Activated T-helper 17 cell treated with anti-CD3 and anti-CD28 coated beads, Interleukin-2, amount 50 U/mL, for 72 hours (primary cell): ENCODE measurements at regions not wholly inside any gene's neighbourhood (a gene's known extent, or its start where the extent isn't known, plus 50 kb on each side); places are given as distances from the start of the nearest gene placed in this dataset.

ENCODE experiments used
- ATAC-seq: fragments of 150-1000 bp; cut with Tn5 transposase; replicated peaks from 2 replicates; pipeline ENCODE4 v1.10.0; 2021; ENCODE audit warnings: mild to moderate bottlenecking, moderate library complexity
- H3K27ac Mint-ChIP-seq: one replicate; pipeline ENCODE4 v1.8.0; 2022; ENCODE audit warnings: mixed read lengths
- H3K27me3 Mint-ChIP-seq: one replicate; pipeline ENCODE4 v1.8.0; 2022; ENCODE audit warnings: mixed read lengths
- H3K36me3 Mint-ChIP-seq: one replicate; pipeline ENCODE4 v1.8.0; 2022; ENCODE audit warnings: low read depth, mild to moderate bottlenecking, mixed read lengths
- H3K4me1 Mint-ChIP-seq: one replicate; pipeline ENCODE4 v1.8.0; 2022; ENCODE audit warnings: mixed read lengths
- H3K4me3 Mint-ChIP-seq: one replicate; pipeline ENCODE4 v1.8.0; 2022; ENCODE audit warnings: mild to moderate bottlenecking, mixed read lengths
- H3K9me3 Mint-ChIP-seq: one replicate; pipeline ENCODE4 v1.8.0; 2022; ENCODE audit warnings: mixed read lengths

DNA sequence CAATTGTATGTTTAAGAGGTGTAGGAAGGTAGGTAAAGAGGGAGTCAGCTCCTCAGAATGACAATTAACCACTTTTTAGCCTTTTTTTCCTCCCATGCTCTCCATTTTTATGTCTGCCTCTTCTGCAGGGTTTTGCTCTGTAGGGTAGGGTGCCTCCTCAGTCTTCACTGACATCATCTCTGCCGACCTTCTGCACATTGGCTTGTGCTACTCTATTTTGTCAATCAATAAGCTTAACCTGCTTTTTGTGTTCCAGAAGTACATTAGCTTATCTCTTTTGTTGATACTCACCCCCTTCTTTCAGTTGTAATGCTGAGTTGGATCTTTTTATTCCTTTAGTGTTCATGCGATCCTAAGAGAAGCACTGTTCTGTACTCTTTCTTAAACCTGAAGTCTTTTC lies 323.2 kb downstream of the RDH14 start:
- H3K36me3 Mint-ChIP-seq, result no peaks in the 10 kb centered on the region
- H3K4me1 Mint-ChIP-seq, result no peaks in the 10 kb centered on the region
- H3K4me3 Mint-ChIP-seq, result no peak overlapping the region
- ATAC-seq, result no peak
- no peak overlapping the region for H3K27ac Mint-ChIP-seq
- H3K9me3 Mint-ChIP-seq, result no peaks in the 10 kb centered on the region
- peaks cover 9% of the 10 kb centered on the region for H3K27me3 Mint-ChIP-seq

DNA sequence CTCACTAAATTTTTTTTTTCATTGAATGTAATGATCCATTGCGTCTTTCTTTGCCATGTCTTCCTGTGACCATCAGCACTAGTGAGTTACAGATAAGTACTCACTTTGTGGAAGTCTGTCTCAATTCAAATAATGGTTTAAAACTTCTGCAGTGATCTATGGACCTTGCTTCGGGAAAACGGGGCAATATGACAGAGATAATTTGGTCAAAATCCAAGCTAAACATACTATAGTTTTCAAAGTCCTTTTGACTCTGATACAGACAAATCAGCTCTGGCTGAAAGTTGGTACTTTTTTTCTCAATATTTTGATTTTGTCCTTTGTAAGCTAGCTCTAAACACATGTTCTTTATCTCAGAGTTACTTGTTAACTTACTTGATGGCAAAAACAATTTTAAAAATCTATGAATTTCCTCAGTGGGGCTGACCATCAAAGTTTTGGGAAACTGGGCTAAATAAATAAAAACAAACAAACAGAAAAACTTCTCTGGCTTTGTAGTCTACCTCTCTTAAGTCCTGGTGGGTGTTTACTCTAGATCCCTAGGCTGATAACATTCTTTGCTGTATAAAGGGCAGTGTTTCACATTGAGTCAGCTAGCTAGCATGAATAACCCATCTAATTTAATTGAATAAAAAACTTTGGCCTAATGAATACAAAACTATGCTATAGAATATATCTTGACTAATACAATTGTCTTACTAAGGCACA lies 327.6 kb downstream of the RDH14 start:
- H3K4me1 Mint-ChIP-seq, result no peaks in the 10 kb centered on the region
- no peaks in the 10 kb centered on the region for H3K9me3 Mint-ChIP-seq
- H3K36me3 Mint-ChIP-seq, result no peaks in the 10 kb centered on the region
- peaks cover 11% of the 10 kb centered on the region for H3K27me3 Mint-ChIP-seq
- H3K27ac Mint-ChIP-seq, result no peak overlapping the region
- no peak overlapping the region for H3K4me3 Mint-ChIP-seq
- ATAC-seq, result no peak

GRCh38 chr2:18230668-18231067 lies 329.8 kb downstream of the RDH14 start:
- Mint-ChIP-seq H3K4me1 (no peaks in the 10 kb centered on the region), H3K27me3 (peaks cover 8% of the 10 kb centered on the region), H3K36me3 (no peaks in the 10 kb centered on the region)

GRCh38 chr2:18219676-18220075 lies 340.8 kb downstream of the RDH14 start:
- H3K4me1 Mint-ChIP-seq, result no peaks in the 10 kb centered on the region
- no peak overlapping the region for H3K27ac Mint-ChIP-seq
- H3K4me3 Mint-ChIP-seq, result no peak overlapping the region
- no peak for ATAC-seq
- H3K27me3 Mint-ChIP-seq, result no peaks in the 10 kb centered on the region
- no peaks in the 10 kb centered on the region for H3K36me3 Mint-ChIP-seq
- no peaks in the 10 kb centered on the region for H3K9me3 Mint-ChIP-seq

More at GRCh38 chr2:18230668-18231067, 329.8 kb downstream of the RDH14 start:
- no peak overlapping the region for H3K4me3 Mint-ChIP-seq
- H3K27ac Mint-ChIP-seq, result no peak overlapping the region
- H3K9me3 Mint-ChIP-seq, result peaks cover 6% of the 10 kb centered on the region
- no peak for ATAC-seq

GRCh38 chr2:18218160-18218933 lies 339.9 kb downstream of the KCNS3 start:
- Mint-ChIP-seq H3K9me3 (no peaks in the 10 kb centered on the region), H3K27me3 (no peaks in the 10 kb centered on the region), H3K4me1 (no peaks in the 10 kb centered on the region), H3K4me3 (no peak overlapping the region), H3K36me3 (no peaks in the 10 kb centered on the region), H3K27ac (no peak overlapping the region)
- no peak for ATAC-seq

GRCh38 chr2:18214936-18215335 lies 336.5 kb downstream of the KCNS3 start:
- Mint-ChIP-seq H3K36me3 (no peaks in the 10 kb centered on the region), H3K27ac (no peak overlapping the region), H3K4me3 (no peak overlapping the region), H3K9me3 (no peaks in the 10 kb centered on the region), H3K27me3 (no peaks in the 10 kb centered on the region), H3K4me1 (no peaks in the 10 kb centered on the region)
- no peak for ATAC-seq

GRCh38 chr2:18213986-18214385 lies 335.5 kb downstream of the KCNS3 start:
- H3K27me3 Mint-ChIP-seq, result no peaks in the 10 kb centered on the region
- H3K27ac Mint-ChIP-seq, result no peak overlapping the region
- H3K4me3 Mint-ChIP-seq, result no peak overlapping the region
- no peak for ATAC-seq
- H3K4me1 Mint-ChIP-seq, result no peaks in the 10 kb centered on the region
- no peaks in the 10 kb centered on the region for H3K36me3 Mint-ChIP-seq
- no peaks in the 10 kb centered on the region for H3K9me3 Mint-ChIP-seq

- H3K36me3 Mint-ChIP-seq, result no peaks in the 10 kb centered on the region
- no peaks in the 10 kb centered on the region for H3K9me3 Mint-ChIP-seq
- H3K4me1 Mint-ChIP-seq, result no peaks in the 10 kb centered on the region
- no peak overlapping the region for H3K27ac Mint-ChIP-seq
- ATAC-seq, result no peak
- H3K27me3 Mint-ChIP-seq, result no peaks in the 10 kb centered on the region
- no peak overlapping the region for H3K4me3 Mint-ChIP-seq
Observed at GRCh38 chr2:18209934-18210639, 331.6 kb downstream of the KCNS3 start.

GRCh38 chr2:18208956-18209355 lies 330.5 kb downstream of the KCNS3 start:
- H3K36me3 Mint-ChIP-seq, result no peaks in the 10 kb centered on the region
- no peak overlapping the region for H3K4me3 Mint-ChIP-seq
- ATAC-seq, result no peak
- H3K4me1 Mint-ChIP-seq, result no peaks in the 10 kb centered on the region
- no peaks in the 10 kb centered on the region for H3K9me3 Mint-ChIP-seq
- no peak overlapping the region for H3K27ac Mint-ChIP-seq
- H3K27me3 Mint-ChIP-seq, result no peaks in the 10 kb centered on the region

DNA sequence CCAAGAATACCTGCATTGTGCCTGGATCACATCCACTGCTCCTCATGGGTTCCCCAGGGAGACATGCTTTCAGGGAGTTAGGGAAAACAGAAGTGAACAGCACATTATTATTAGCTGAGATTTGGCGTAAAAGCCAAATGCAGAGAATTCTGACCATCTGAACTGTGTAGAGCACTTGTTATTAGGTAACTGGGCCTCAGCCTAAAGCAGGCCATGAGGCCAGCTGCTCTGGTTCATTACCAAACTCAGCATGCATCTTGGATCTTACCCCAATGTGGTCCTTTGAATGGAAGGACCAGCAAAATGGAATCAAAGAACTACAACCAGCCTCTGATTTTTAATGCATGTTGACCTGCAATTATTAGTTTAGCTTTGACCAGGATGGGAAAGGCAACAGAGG lies 322.3 kb downstream of the KCNS3 start:
- no peak overlapping the region for H3K27ac Mint-ChIP-seq
- no peak for ATAC-seq
- no peaks in the 10 kb centered on the region for H3K4me1 Mint-ChIP-seq
- no peaks in the 10 kb centered on the region for H3K27me3 Mint-ChIP-seq
- no peaks in the 10 kb centered on the region for H3K9me3 Mint-ChIP-seq
- no peak overlapping the region for H3K4me3 Mint-ChIP-seq
- H3K36me3 Mint-ChIP-seq, result no peaks in the 10 kb centered on the region

GRCh38 chr2:18198677-18199076 lies 320.2 kb downstream of the KCNS3 start:
- H3K4me3 Mint-ChIP-seq, result no peak overlapping the region
- H3K4me1 Mint-ChIP-seq, result no peaks in the 10 kb centered on the region
- no peaks in the 10 kb centered on the region for H3K36me3 Mint-ChIP-seq
- no peak overlapping the region for H3K27ac Mint-ChIP-seq
- no peaks in the 10 kb centered on the region for H3K9me3 Mint-ChIP-seq
- H3K27me3 Mint-ChIP-seq, result no peaks in the 10 kb centered on the region
- ATAC-seq, result no peak

DNA sequence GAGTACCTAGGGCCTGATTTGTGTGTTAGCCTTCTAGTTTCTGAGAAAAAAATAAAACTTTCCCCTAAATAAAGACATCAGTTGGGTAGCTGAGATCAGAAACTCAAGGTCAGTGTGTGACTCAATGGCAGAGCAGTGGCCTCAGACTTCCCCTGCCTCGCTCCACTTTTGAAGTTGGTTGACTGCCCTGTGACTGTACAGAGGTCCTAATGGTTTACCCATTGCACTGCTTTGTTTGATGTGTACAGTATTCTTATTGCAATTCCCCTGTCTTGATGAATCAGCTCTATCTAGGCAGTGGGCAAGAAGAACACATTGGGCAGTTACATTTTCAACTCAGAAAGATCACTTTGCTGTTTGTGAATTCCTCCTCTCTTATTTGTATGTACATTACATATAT lies 315.7 kb downstream of the KCNS3 start:
- no peaks in the 10 kb centered on the region for H3K4me1 Mint-ChIP-seq
- H3K27me3 Mint-ChIP-seq, result peaks cover 4% of the 10 kb centered on the region
- no peaks in the 10 kb centered on the region for H3K36me3 Mint-ChIP-seq
- H3K27ac Mint-ChIP-seq, result no peak overlapping the region
- no peak overlapping the region for H3K4me3 Mint-ChIP-seq
- no peak for ATAC-seq
- H3K9me3 Mint-ChIP-seq, result no peaks in the 10 kb centered on the region

DNA sequence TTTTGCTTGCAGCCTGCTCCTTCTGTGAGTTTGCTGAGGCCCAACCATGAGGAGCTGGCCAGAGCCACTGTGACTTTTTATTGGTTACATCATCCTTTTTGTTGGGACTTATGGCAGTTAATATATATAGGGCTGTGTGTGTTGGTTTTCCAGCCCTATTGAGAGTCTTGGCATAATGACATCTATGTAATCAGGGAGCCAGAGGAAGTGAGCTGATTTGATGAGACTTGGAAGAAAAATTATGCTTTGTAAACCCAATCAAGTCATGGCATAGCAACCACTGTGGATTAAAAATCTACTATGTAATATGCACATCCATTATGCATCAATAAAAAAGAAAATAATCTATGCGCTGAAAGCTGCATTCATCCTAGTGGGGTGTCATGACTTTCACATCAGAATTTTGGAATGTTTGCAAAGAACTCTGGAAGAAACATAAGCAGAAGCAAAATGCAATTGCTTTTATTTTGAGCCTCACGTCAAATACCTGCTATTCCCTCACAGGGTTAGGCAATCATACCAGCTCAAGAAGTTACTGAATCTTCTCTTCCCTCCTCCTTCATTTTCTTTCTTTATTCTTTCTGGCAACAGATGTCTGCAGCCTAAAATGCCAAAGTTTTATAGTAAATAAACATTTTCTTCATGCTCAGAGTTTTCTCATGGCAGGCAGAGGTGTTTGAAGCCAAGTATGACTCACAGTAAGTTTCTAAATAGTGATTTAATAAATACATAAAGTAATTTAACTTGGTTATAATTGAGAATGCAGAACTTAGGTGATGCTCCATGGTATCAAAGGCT lies 308.5 kb downstream of the KCNS3 start:
- H3K4me1 Mint-ChIP-seq, result no peaks in the 10 kb centered on the region
- no peak for ATAC-seq
- peaks cover 12% of the 10 kb centered on the region for H3K27me3 Mint-ChIP-seq
- H3K9me3 Mint-ChIP-seq, result no peaks in the 10 kb centered on the region
- no peak overlapping the region for H3K27ac Mint-ChIP-seq
- no peak overlapping the region for H3K4me3 Mint-ChIP-seq
- no peaks in the 10 kb centered on the region for H3K36me3 Mint-ChIP-seq

- H3K9me3 Mint-ChIP-seq, result no peaks in the 10 kb centered on the region
- H3K4me1 Mint-ChIP-seq, result no peaks in the 10 kb centered on the region
- no peak overlapping the region for H3K4me3 Mint-ChIP-seq
- peaks cover 8% of the 10 kb centered on the region for H3K27me3 Mint-ChIP-seq
- H3K36me3 Mint-ChIP-seq, result no peaks in the 10 kb centered on the region
- no peak overlapping the region for H3K27ac Mint-ChIP-seq
- no peak for ATAC-seq
Observed at GRCh38 chr2:18182861-18183260, 304.4 kb downstream of the KCNS3 start.
